ENCODE measurements at regions not wholly inside any gene's neighbourhood (a gene's known extent, or its start where the extent isn't known, plus 50 kb on each side); places are given as distances from the start of the nearest gene placed in this dataset.

- TF ChIP-seq CTCF (IDR thresholded peaks at IDR 0.05), result no peak
- no peak for TF ChIP-seq NFE2L1 (CRISPR knock-in tag; IDR thresholded peaks at IDR 0.05)
- no peak for TF ChIP-seq ZNF317 (CRISPR knock-in tag; IDR thresholded peaks at IDR 0.05; ENCODE audit: borderline replicate concordance, low read depth)
Measured at GRCh38 chr6:25088513-25088912, 152.8 kb upstream of the RIPOR2 start.

Data from WTC11 (cell line).